Activated CD4-positive, alpha-beta memory T cell treated with anti-CD3 and anti-CD28 coated beads for 36 hours (primary cell): ENCODE measurements at regions not wholly inside any gene's neighbourhood (a gene's known extent, or its start where the extent isn't known, plus 50 kb on each side); places are given as distances from the start of the nearest gene placed in this dataset.
A peak's percentile ranks its signal among the peaks of the same experiment; 100 is the strongest.

Source experiments
- CTCF ChIA-PET: fragments of 350-600 bp; sonication (Branson Sonifier 250); formaldehyde crosslinking; loops from one replicate; lab custom pipeline; 2021; ENCODE audit warnings: antibody characterized with exemption, inconsistent platforms; lab: Charles Lee
- POLR2A ChIA-PET: fragments of 350-600 bp; sonication (Branson Sonifier 250); formaldehyde crosslinking; loops from one replicate; lab custom pipeline; 2021; ENCODE audit warnings: antibody characterized with exemption; lab: Charles Lee
- DNase-seq: peaks from one replicate; pipeline ENCODE4 v3.0.0-alpha.2; 2020
- H3K27ac Mint-ChIP-seq: one replicate; pipeline ENCODE4 v1.8.0; 2021; ENCODE audit warnings: mixed read lengths
- H3K27me3 Mint-ChIP-seq: one replicate; pipeline ENCODE4 v1.8.0; 2021; ENCODE audit warnings: mixed read lengths
- H3K36me3 Mint-ChIP-seq: one replicate; pipeline ENCODE4 v1.8.0; 2021; ENCODE audit warnings: mixed read lengths
- H3K4me1 Mint-ChIP-seq: one replicate; pipeline ENCODE4 v1.8.0; 2021; ENCODE audit warnings: low read depth, mixed read lengths
- H3K4me3 Mint-ChIP-seq: one replicate; pipeline ENCODE4 v1.8.0; 2021; ENCODE audit warnings: mild to moderate bottlenecking, mixed read lengths
- H3K9me3 Mint-ChIP-seq: one replicate; pipeline ENCODE4 v1.8.0; 2021; ENCODE audit warnings: mixed read lengths
- intact Hi-C: fragments of 100-400 bp; cut with micrococcal nuclease; formaldehyde crosslinking; loops from one replicate; pipeline ENCODE4 v1.15.1; 2023

DNA sequence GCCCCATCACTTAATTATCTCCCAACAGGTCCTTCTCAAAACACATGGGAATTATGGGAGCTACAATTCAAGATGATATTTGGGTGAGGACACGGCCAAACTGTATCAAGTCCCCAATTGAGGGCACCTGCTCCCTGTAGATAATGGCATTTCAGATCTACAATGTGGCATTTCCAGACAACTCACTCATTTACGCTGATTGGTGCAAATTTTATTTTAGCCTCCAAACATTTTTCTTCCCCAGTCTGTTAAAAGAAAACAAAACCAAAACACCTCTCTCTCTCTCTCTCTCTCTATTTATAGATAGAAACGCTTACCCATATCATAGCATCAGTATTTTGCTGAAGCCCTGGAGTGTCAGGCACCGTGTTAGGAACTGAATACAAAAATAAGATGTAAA lies 148.7 kb upstream of the KLF6 start:
- peaks cover 49% of the 10 kb centered on the region for H3K4me1 Mint-ChIP-seq
- no peak overlapping the region for H3K4me3 Mint-ChIP-seq
- H3K27me3 Mint-ChIP-seq = no peaks in the 10 kb centered on the region
- no peaks in the 10 kb centered on the region for H3K9me3 Mint-ChIP-seq
- H3K36me3 Mint-ChIP-seq = no peaks in the 10 kb centered on the region
- no peak for DNase-seq
- CTCF ChIA-PET = interaction anchor here (0.7 to 1.5 kb wide), 2 partner anchors 37 to 312 kb away, joined by 3 read pairs; no protein-coding TSS in a partner anchor
- POLR2A ChIA-PET = interaction anchor here (0.9 to 3.6 kb wide), 4 partner anchors 49 to 187 kb away, joined by 3 to 32 read pairs (median 4); partner anchors contain the start of gene KLF6
- intact Hi-C loops = loop anchor here (2.0 kb wide), 3 partner anchors 31 to 199 kb away; no protein-coding TSS in a partner anchor
- peak overlapping the region; percentile 92 for H3K27ac Mint-ChIP-seq

DNA sequence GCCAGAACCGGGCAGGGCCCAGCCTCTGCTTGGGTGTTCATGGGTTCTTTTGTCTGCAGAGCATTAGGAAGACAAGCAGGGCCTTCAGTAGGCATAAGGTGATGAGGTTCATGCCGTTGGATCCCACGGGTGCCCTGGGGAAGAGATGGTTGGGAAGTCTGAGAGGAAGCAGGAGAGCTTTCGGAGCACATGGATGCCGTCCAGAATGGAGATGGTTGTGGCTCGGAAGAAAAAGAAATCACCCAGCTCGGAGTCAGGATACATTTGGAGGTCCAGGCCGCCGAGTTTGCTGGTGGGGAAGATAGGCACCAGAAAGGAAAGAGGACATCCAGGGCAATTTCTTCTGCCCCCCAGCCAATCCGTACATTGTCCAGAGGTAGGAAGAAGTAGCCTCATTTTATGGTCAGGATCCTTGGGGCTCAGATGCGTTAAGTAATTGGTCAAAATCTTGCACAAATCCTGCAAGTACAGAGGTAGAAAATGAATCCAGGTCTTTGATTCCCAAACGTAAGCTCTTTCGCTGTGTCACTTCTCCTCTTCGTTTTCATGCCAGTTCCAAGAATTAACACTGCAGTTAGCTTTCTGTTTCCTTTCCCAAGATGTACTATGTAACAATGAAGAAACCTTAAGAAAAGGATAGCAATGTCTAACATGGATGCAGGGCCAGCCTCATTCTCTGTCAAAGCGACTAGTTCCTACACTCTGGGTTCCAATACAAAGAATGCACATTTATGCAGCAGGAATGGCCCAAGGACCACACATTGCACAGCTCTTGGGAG lies 147.8 kb upstream of the KLF6 start:
- Mint-ChIP-seq H3K4me1 (peaks cover 52% of the 10 kb centered on the region), H3K27me3 (no peaks in the 10 kb centered on the region)

DNA sequence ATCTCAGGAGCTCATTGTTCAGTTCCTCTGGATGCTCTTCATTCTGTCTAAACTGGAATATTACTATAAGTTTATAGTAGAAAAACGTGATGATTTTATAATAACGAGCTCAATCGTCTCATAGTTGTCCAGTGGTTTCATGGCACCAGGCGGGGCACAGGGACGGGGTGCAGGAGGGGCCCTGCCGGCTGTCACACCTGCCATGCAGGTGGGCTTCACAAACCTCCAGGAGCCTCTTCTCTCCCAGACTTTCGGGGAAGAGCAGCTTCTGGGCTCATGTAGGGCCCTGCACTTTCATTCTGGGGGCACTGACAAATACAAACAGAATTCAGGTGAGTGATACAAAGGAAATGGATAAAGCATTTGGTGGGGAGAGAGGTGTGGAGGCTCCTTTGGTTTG lies 146.9 kb upstream of the KLF6 start:
- Mint-ChIP-seq H3K4me1 (peaks cover 55% of the 10 kb centered on the region), H3K36me3 (no peaks in the 10 kb centered on the region), H3K27ac (peak overlapping the region; percentile 55), H3K9me3 (no peaks in the 10 kb centered on the region), H3K27me3 (no peaks in the 10 kb centered on the region), H3K4me3 (no peak overlapping the region)
- no peak for DNase-seq
- CTCF ChIA-PET = no interaction called here
- intact Hi-C loops = no loop called here
- POLR2A ChIA-PET = interaction anchor here (1.1 to 1.2 kb wide), 2 partner anchors 121 to 191 kb away, joined by 3 read pairs; no protein-coding TSS in a partner anchor

More for the DNA sequence above, 147.8 kb upstream of the KLF6 start:
- ChIA-PET CTCF (interaction anchor here (0.9 to 1.5 kb wide), 4 partner anchors 36 to 739 kb away, joined by 3 read pairs; no protein-coding TSS in a partner anchor), POLR2A (interaction anchor here (0.9 to 3.6 kb wide), 4 partner anchors 27 to 192 kb away, joined by 3 to 32 read pairs (median 4); partner anchors contain the start of gene KLF6)
- intact Hi-C loops = no loop called here
- H3K27ac Mint-ChIP-seq = peak overlapping the region; percentile 92
- H3K36me3 Mint-ChIP-seq = no peaks in the 10 kb centered on the region
- H3K9me3 Mint-ChIP-seq = no peaks in the 10 kb centered on the region
- no peak overlapping the region for H3K4me3 Mint-ChIP-seq
- DNase-seq = no peak

GRCh38 chr10:3931224-3931623 lies 146.2 kb upstream of the KLF6 start:
- H3K36me3 Mint-ChIP-seq = no peaks in the 10 kb centered on the region
- ChIA-PET CTCF (no interaction called here), POLR2A (interaction anchor here (1.2 kb wide), 1 partner anchor 121 kb away, joined by 3 read pairs; no protein-coding TSS in a partner anchor)
- H3K27me3 Mint-ChIP-seq = no peaks in the 10 kb centered on the region
- peak overlapping the region; percentile 55 for H3K27ac Mint-ChIP-seq
- no peak overlapping the region for H3K4me3 Mint-ChIP-seq
- no peak for DNase-seq
- H3K4me1 Mint-ChIP-seq = peaks cover 54% of the 10 kb centered on the region
- intact Hi-C loops = no loop called here
- no peaks in the 10 kb centered on the region for H3K9me3 Mint-ChIP-seq

DNA sequence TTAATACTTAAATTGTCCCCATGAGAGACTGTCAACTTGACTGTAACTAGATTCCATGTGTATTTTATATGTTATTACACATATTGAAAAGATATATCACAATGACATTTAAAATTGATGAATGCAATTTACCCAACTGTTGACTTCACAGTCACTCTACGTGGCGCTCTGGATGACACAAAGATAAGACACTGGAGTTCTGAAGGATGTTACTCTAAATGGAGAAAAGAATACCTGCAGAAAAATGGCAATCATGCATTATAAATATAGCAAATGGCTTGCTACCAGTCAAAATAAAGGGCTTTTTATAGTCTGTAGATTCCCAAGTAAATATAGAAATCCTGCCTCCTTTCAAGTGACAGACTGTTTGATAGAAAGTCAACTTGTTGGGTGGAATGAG lies 143.6 kb upstream of the KLF6 start:
- no peaks in the 10 kb centered on the region for H3K36me3 Mint-ChIP-seq
- peaks cover 36% of the 10 kb centered on the region for H3K4me1 Mint-ChIP-seq
- no peak for DNase-seq
- no peak overlapping the region for H3K4me3 Mint-ChIP-seq
- H3K9me3 Mint-ChIP-seq = no peaks in the 10 kb centered on the region
- no peaks in the 10 kb centered on the region for H3K27me3 Mint-ChIP-seq
- intact Hi-C loops = no loop called here
- H3K27ac Mint-ChIP-seq = no peak overlapping the region
- ChIA-PET POLR2A (no interaction called here), CTCF (no interaction called here)

DNA sequence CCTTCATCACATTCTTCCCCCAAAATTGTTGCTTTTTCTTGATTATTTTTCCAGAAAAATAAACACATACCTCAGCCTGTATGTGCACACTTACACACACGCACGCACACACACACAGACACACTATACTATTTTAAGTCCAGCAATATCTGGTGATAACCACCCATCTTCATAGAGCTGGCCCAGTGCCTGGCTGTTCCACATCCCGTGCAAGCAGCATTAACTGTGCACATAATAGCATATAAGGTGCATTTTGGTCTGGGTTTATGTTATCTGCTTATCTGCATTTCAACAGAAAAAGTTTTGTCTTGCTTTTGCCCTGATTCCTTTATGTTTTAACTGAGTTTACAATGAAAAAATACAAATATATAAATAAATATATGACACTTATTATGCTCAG lies 143.1 kb upstream of the KLF6 start:
- POLR2A ChIA-PET = no interaction called here
- CTCF ChIA-PET = no interaction called here
- intact Hi-C loops = no loop called here
- DNase-seq = no peak
- H3K9me3 Mint-ChIP-seq = no peaks in the 10 kb centered on the region
- peak overlapping the region; percentile 60 for H3K27ac Mint-ChIP-seq
- H3K36me3 Mint-ChIP-seq = no peaks in the 10 kb centered on the region
- H3K27me3 Mint-ChIP-seq = no peaks in the 10 kb centered on the region
- no peak overlapping the region for H3K4me3 Mint-ChIP-seq
- peaks cover 31% of the 10 kb centered on the region for H3K4me1 Mint-ChIP-seq

- ChIA-PET POLR2A (interaction anchor here (1.1 kb wide), 1 partner anchor 96 kb away, joined by 3 read pairs; no protein-coding TSS in a partner anchor), CTCF (no interaction called here)
- H3K4me3 Mint-ChIP-seq = no peak overlapping the region
- H3K4me1 Mint-ChIP-seq = peaks cover 24% of the 10 kb centered on the region
- H3K36me3 Mint-ChIP-seq = no peaks in the 10 kb centered on the region
- peak; percentile 59 for DNase-seq
- intact Hi-C loops = no loop called here
- no peaks in the 10 kb centered on the region for H3K9me3 Mint-ChIP-seq
- H3K27ac Mint-ChIP-seq = peak overlapping the region; percentile 76
- no peaks in the 10 kb centered on the region for H3K27me3 Mint-ChIP-seq
These were observed 141.9 kb upstream of the KLF6 start for GRCh38 chr10:3926675-3927525.

GRCh38 chr10:3926258-3926657 lies 141.2 kb upstream of the KLF6 start:
- no peaks in the 10 kb centered on the region for H3K27me3 Mint-ChIP-seq
- CTCF ChIA-PET = no interaction called here
- no peak overlapping the region for H3K4me3 Mint-ChIP-seq
- H3K27ac Mint-ChIP-seq = peak overlapping the region; percentile 76
- H3K36me3 Mint-ChIP-seq = no peaks in the 10 kb centered on the region
- H3K4me1 Mint-ChIP-seq = peaks cover 22% of the 10 kb centered on the region
- POLR2A ChIA-PET = no interaction called here
- H3K9me3 Mint-ChIP-seq = no peaks in the 10 kb centered on the region
- intact Hi-C loops = no loop called here
- DNase-seq = no peak

GRCh38 chr10:3925184-3925583 lies 140.2 kb upstream of the KLF6 start:
- POLR2A ChIA-PET = interaction anchor here (0.7 kb wide), 1 partner anchor 68 kb away, joined by 4 read pairs; no protein-coding TSS in a partner anchor
- Mint-ChIP-seq H3K4me1 (peaks cover 23% of the 10 kb centered on the region), H3K36me3 (no peaks in the 10 kb centered on the region), H3K9me3 (no peaks in the 10 kb centered on the region), H3K4me3 (no peak overlapping the region), H3K27me3 (no peaks in the 10 kb centered on the region), H3K27ac (no peak overlapping the region)
- intact Hi-C loops = no loop called here
- CTCF ChIA-PET = no interaction called here
- DNase-seq = no peak

DNA sequence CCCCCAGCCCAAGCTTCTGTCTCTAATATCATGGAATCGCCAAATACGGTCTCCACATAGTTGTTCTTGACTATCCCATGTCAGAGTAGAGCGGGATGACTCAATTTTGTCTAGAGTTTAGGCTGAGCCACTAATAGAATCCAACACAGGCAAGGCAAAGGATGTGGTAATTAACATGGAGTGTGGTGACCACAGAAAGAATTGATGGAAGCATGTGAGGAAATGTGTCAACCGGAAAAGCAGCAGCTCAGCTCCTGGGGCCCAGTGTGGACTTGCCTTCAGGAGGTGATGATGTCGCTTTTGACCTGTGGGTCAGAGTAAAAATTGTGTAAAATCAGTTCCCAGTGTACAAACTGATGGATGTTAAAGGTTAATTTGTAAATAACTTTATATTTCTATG lies 139.3 kb upstream of the KLF6 start:
- H3K27me3 Mint-ChIP-seq = no peaks in the 10 kb centered on the region
- H3K4me1 Mint-ChIP-seq = peaks cover 27% of the 10 kb centered on the region
- ChIA-PET POLR2A (no interaction called here), CTCF (no interaction called here)
- H3K36me3 Mint-ChIP-seq = no peaks in the 10 kb centered on the region
- DNase-seq = no peak
- intact Hi-C loops = no loop called here
- H3K9me3 Mint-ChIP-seq = no peaks in the 10 kb centered on the region
- H3K27ac Mint-ChIP-seq = no peak overlapping the region
- H3K4me3 Mint-ChIP-seq = no peak overlapping the region

- peaks cover 2% of the 10 kb centered on the region for H3K9me3 Mint-ChIP-seq
- H3K36me3 Mint-ChIP-seq = no peaks in the 10 kb centered on the region
- POLR2A ChIA-PET = no interaction called here
- DNase-seq = no peak
- CTCF ChIA-PET = interaction anchor here (0.5 kb wide), 1 partner anchor 58 kb away, joined by 3 read pairs; no protein-coding TSS in a partner anchor
- H3K4me1 Mint-ChIP-seq = peaks cover 26% of the 10 kb centered on the region
- no peaks in the 10 kb centered on the region for H3K27me3 Mint-ChIP-seq
- H3K27ac Mint-ChIP-seq = no peak overlapping the region
- intact Hi-C loops = no loop called here
- no peak overlapping the region for H3K4me3 Mint-ChIP-seq
These were observed 138.0 kb upstream of the KLF6 start for GRCh38 chr10:3923033-3923432.
